RPMI7951 (cell line): ENCODE measurements at regions not wholly inside any gene's neighbourhood (a gene's known extent, or its start where the extent isn't known, plus 50 kb on each side); places are given as distances from the start of the nearest gene placed in this dataset.
"Not testable (repeated sequence)": the region's sequence is repeated elsewhere in the genome, so short reads cannot be mapped to it uniquely, and the experiment has no call there.

Experiments
- DNase-seq: peaks from one replicate; pipeline ENCODE4 v3.0.0-alpha.2; 2012; ENCODE audit warnings: low read depth

DNA sequence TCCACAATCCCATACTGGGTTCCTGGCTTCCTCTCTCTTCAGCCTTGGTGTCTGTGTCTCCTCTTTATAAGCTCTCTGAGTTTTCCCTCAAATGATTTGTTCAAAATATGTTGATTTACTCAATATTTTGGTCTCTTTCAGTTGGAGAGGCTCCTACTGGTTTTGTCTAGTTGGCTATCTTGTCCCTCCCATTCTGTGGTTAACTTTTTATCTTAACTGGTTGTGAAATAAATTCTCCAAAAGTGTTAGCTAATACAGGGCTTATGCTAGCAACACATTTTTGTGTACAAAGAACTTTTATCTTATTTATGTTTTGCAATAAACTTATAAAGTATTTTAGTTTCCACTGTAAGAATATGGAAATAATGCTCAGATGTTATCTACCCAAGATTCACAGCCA, 200.9 kb downstream of the AASDHPPT start:
- DNase-seq: no peak

DNA sequence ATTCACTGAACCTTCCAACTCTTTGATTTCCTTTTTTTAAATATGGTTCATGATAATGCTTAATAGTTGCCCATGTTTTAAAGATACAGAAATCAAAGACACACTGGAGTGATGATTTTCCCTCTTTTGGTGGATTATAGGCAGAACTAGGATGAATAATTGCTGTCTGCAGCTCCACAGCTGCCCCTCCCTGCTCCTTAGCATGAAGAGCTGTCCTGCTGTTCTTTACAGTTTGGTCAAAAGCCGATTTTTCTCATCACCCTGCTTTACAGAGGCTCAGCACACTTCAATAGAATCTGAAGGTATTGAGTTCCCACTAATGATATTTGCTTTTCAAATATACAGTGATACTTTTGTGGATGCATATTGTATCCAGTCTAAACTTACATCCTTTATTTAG, 202.6 kb downstream of the AASDHPPT start:
- DNase-seq: no peak

DNA sequence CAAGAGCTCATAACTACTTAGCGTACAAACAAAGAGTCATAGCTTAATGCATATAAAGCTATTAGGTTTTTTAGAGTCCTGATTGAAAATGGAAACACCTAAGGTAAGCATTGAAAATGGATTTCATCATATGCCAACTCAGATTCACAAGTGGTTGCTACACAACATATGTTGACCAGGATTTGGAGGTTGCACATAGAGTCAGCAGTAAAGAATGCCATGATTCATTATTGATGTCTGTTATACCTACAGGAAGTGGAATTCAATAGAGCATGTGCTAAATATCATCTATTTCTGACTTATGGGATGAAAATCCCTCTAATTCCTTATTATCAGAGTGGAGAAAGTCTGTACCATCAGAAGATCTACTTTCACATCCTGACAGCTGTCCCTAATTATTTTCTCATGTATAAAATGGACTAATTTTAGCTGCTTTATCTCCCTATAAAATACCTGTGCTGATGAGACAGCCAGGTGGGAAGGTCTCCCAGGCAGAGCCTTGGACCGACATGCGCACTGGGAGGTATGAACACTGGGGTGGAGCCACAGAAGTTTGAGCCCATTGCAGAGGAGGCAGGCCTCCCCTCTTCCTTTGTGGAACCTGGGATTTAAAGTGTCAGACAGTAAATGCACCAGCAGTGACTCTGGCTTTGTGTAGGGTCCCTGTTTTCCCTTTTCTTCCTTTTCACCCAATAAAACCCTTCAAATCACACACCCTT, 204.2 kb downstream of the AASDHPPT start:
- peak; percentile 74 for DNase-seq

DNA sequence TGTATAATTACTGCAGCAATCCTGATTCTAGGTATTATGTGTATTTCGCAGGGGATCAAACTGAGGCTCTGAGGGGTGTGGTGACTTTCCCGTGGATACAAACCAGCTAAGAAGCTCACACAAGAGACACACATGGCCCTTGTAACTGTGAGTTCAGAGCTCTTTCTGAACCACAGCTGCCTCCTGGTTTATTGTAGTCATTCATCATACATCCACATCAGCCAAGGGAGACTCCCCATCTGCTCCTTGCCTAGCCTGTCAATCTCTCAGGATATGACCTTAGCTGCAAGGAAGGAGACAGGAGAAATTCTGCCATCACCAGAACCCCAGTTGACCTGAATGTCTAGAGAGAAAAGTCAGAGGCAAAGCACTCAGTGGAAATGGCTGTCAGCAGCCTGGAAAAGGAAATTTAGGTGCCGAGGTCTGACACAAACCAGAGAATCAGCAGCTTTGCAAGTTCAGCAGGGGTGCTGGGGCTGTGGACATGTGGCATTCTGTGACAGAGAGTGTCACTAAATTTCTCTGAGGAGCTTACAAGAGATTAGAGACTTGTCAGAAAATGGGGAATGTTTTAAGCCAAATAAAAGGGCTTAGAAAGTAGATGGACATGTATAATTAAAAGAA, 209.5 kb downstream of the AASDHPPT start:
- DNase-seq: no peak

DNA sequence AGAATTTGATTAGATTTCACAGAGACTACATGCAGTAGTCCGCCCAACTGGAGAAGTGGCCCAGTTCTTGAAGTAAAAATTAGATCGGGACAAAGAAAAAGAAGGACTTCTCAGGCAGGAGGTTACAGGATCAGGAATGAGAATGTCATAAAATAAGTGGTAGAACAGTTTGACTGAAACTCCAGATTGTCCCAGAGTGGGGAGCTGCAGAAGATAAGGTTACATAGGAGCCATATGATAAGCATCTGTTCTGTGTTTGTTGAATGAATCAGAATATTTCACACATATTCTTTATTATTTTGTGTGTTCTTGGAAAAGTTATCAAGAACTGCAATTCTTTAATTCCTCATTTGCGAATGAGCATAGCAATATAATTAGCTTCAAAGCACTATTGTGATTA, 210.6 kb downstream of the AASDHPPT start:
- DNase-seq: no peak

DNA sequence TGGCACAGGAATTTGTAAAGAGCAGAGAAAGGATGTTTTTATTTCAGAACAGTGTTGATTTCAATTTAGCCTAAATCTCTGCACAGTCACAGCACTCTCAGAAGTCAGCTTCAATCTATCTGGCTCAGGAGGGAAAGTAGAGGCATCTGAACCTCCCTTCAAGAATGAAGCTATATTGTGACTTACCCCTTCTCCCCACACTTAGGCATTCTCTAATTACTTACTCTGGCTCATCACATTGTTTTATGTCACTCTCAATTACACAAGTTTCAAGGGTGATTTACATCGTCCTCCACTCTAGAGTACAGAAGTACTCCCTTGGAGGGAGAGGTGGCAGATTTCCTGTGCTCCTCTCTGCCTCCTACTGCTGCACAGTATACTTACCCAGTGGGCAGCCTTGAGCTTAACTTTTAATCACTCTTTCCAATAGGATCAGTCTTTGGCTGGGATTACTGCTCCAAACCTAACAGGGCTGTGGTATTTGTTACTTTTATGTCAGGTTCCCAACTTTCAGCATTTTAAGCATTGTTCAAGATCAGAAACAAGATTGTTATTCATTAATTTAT, 211.4 kb downstream of the AASDHPPT start:
- DNase-seq: no peak

DNA sequence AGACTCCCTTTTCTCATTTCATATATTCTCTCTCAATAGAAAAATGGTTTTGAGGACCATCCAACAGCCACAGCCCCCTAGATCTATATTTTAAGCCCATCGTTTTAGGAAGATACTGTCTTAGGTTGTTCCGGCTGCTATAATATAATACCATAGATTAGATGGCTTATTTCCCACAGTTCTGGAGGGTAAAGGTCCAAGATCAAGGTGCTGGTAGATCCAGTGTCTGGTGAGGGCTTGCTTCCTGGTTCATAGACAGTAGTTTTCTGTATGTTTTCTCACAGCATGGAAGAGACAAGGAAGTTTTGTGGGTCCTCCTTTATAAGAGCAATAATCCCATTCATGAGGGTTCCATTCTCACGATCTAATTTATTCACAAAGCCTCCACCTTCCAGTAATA, 215.1 kb downstream of the AASDHPPT start:
- DNase-seq: no peak

DNA sequence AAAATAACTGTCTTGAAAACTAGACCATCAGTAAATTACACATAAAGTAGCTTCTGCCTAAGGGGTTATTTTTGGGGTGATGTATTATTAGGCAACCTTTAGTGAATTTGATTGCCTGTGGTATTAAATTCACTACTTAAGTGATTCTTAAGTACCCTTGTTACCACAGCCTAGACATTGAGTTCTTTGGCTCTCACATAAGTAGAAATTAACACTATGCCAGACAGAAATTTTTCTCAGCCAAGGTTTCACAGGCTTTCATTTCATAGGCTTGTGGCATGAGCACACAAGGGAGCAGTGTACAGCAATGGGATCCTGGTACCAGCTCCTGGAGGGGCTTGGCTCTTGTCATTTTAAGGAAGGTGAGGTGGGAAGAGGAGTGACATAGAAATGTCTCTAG, 218.5 kb downstream of the AASDHPPT start:
- no peak for DNase-seq

DNA sequence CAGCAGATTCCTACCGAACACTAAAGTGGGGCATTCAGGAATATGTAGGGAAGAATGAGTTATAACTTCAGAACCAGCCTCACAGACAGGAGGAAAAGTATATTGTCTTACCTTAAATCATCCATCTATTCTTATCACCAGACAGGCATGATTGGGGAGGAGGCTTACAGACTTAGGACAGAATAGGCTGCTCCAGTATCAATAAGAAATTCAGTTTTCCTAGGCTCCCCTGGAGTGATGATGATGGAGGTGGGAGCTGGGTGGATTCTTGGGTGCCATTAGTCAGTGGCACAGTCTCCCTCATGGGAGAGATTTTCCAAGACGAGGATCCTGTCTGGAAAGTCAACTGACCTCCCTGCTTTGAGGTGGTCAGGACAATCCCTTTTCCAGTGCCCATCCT, 225.0 kb downstream of the AASDHPPT start:
- no peak for DNase-seq

DNA sequence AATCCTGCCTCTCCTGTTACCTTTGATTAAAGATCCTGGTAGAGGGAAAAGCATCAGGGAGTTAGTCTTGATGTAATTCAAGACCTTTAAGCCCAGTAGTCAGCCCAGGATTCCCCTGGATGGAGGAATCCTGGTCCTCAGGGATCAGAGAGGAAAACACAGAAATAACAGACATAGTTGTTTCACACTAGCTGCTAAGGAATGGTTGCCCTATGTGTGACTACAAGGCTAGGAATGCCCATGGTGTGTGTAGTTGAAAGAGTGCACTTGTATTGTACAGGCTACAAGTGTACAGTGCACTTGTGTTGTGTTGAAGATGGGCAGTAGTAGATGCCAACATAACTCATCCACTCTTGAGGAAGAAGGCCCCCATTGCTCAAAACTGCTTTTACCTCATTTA, 226.8 kb downstream of the AASDHPPT start:
- DNase-seq: no peak

DNA sequence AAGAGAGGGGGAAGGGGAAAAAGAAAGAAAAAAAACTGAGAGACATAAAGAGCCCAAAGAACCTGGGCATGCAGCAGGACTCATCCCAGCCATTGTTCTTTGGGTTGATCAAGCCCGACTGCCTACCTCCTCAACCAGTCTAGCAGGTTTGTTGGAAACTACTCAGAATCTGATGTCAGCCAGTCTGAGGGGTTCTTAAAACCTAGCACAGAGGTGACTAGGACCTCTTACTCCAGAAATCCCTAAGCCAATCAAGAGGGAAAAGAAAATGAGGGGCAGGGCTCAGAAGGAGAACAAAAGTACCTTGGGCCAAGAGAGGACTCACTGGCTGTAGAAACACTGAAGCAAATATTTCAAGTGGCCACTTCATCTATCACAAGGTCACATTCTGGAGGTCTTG, 228.0 kb downstream of the AASDHPPT start:
- DNase-seq: no peak

DNA sequence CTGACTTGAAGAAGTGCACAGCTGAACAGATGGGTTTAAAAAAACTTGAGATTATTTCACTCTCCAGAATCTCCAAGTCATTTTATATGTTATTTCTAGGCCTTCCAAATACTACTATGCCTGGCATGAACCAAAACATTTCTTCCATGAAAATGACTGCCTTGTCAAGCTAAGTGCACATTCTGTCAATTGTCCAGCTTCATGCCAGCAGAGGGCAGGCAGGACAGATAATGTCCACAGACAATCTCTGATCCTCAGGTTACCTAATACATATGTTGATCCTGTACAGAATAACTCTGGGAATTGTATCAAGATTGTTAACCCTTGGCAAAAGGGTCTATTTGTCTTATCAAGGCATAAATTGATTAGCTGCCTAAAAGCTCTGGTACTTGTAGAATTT, 229.5 kb downstream of the AASDHPPT start:
- peak; percentile 36 for DNase-seq

DNA sequence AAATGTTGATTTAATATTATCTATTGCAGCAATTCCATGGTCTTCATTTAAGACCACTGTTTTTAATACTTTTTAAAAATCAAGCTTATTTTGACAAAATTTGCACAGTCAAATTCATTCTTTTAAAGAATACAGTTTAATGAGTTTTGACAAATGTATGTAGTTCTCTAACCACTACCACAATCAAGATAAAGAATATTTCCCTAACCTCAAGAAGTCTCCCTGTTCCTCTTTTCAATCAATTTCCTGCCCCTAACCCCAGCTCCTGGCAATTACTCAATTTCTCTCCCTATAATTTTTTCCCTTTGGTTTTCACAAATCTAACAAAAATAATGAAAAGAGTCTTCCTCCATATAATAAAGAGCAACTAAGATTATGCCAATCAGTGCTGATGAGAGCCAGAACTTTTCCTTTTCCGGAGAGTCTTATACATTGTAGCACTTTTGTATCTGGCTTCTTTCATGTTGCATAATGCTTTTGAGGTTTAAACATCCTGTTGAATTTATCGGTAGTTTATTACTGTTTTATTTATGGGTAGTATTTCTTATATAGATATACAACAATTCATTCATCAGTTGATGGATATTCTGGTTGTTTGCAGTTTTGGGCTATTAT, 231.7 kb downstream of the AASDHPPT start:
- DNase-seq: no peak

DNA sequence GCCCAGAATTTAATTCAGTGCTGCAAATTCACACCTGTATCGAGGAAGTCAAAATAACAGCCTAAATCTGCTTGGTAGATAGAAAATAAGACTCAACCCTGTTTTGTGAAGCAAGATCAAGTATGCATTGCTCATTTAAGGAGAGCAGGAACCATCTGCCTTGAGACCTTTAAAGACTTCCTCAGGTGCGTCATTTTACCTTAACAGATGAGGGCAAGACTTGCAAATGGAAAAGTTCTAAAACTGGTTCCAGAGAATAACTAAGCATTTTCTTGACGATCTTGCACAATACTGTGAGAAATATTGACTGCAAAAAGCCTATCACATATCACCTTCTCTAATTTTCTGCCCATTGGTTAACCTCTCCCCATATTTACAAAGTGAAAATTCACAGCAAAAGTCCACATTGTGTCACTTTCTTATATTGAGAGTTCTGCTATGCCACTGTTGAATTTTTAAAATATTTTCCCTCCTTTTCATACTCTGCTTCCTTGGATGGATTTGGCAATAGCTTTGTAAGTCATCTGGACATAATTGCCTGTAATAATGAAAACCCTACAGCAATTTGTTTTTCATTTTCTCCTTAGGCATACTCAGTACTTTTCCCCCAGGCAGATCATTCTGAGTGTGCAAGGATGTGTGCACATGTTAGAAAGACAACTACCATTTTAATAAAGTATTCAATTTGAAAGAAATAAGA, 234.2 kb downstream of the AASDHPPT start:
- no peak for DNase-seq

DNA sequence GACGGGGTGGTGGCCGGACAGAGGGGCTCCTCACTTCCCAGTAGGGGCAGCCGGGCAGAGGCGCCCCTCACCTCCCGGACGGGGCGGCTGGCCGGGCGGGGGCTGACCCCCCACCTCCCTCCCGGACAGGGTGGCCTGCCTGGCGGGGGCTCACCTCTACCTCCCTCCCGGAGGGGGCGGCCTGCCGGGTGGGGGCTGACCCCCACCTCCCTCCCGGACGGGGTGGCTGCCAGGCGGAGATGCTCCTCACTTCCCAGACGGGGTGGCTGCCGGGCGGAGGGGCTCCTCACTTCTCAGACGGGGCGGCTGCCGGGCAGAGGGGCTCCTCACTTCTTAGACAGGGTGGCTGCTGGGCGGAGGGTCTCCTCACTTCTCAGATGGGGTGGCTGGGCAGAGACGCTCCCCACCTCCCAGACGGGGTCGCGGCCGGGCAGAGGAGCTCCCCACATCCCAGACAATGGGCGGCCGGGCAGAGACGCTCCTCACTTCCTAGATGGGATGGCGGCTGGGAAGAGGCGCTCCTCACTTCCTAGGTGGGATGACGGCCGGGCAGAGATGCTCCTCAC, 239.8 kb downstream of the AASDHPPT start:
- DNase-seq: not testable (repeated sequence)

DNA sequence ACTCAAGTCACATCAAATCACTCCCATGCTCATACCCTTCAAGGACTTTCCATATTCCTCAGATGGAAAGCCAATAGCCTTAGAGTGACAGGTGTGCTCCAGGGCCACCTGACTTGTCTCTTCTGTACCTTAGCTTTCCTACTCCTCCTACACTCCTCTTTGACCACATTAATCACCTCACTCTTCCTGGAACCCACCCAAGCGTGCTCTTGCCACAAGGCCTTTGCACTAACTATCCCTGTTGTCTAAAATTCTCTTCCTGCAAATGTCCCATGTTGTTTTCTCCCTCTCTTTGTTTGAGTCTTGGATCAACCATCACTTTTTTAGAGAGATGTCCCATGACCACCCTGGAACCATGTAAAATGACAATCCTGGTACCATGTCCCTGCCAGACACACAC, 244.1 kb downstream of the AASDHPPT start:
- no peak for DNase-seq

DNA sequence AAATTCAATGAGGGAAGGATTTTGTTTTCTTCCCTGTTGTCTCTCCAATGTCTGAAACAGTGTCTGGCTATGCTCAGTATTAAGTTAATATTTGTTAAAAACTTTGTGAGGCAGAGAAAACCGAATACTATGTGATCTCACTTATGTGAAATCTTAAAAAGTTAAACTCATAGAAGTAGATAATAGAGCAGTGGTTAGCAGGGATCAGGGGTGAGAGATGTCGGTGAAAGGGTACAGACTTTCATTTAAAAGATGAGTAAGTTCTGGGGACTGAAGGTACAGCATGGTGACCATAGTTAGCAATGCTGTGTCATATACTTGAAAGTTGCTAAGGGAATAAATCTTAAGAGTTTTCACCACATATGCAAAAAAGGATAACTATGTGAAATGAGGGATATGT, 244.6 kb downstream of the AASDHPPT start:
- DNase-seq: no peak

DNA sequence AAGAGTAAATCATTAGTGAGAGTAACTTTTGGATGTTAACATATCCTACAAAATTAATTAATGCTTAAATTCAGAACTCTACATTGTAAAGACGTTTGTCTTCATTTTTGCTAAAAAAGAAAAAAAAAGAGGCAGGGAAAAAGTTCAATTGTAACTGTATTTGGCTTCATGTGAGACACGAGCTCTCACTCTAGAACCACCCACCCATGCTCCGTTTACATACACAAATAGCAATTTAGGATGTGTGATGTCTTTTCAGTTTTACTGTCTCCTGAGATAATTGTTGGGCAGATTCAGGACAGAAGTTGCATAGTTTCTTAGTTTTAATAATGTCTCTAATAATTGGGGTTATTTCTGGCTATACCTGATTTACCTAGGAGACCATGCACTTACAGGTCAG, 248.6 kb downstream of the AASDHPPT start:
- DNase-seq: no peak

DNA sequence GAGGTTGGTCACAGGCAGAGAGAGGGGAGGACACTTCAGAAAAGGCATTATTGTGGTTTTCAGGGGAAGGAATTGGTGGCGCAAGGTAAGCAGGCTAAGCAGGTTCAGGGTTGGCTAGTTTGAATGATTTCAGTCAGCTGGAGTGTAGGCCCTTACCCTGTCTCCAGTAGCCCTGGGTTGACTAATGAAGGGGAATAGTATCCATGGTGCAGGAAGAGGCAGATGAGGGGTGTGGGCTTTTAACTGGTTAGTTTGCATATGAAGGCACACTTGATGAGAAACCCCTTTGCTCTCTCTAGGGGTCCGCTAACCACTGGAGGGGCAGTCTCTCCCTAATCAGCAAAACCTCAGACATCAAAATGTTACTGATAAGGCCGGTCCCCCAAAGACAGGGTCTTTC, 249.7 kb downstream of the AASDHPPT start:
- DNase-seq: no peak

DNA sequence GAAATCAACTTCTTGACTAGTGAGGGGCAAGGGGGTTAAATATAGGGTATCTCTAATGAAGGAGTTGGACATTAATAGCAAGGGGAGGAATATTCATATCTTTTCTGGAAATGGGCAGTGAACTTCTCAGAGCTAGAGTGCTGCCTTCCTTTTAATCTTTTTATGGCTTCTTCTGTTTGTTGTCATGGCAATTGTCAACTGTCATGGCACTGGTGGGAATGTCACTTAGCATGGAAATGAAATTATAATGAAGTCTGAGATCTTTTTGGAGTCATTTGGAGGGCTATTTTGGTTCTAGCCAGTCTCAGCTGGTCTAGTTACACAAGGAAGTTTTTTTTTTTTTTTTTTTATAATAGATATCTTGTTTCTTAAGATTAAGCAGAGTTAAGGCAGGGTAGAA, 250.2 kb downstream of the AASDHPPT start:
- no peak for DNase-seq

DNA sequence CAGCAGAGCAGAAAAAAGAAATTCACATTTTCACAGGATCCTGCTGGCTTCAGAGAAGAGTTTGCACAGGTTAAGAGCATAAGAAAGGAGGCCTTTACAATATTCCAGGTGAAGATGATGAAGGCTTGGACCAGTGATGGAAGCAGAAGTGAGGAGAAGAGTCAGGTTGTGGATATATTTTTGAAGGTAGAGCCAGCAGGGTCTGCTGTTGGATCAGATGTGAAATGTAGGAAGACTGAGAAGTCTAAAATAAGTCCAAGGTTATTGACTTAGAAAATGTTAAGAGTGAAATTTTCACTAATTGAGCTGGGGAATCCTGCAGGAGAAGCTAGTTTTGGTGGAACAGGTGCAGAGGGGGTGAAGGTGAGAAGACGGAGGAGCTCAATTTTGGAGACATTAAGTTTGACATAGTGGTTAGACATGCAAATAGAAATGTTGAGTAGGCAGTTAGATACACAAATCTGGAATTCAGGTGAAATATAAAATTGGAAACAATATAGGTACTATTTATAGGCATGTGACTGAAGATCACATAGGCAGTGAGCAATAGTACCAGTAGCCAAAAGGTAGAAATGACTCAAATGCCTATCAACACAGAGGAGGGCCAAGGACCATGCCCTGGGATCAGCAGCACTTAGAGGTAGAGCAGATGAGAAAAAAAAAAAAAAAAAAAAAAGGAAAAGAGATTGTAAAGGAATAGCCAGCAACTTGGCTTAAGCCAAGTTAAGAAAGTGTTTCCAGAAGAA, 252.0 kb downstream of the AASDHPPT start:
- DNase-seq: no peak
